ENCODE measurements at regions not wholly inside any gene's neighbourhood (a gene's known extent, or its start where the extent isn't known, plus 50 kb on each side); places are given as distances from the start of the nearest gene placed in this dataset.

DNA sequence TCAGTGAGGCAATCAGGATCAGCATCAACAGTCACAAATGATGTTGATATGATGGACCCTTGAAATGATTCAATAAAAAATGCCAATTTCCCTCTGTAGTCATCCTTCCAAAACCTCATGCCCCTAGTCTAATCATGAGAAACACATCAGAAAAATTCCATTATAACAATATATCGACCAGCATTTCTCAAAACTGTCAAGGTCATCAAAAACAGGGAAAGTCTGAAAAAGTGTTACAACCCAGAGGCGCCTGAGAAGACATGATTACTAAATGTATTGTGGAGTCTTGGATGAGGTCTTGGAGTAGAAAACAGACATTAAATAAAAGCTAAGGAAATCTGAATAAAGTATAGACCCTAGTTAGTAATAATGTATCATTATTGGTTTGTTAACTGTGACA lies 133.8 kb downstream of the SLC35B3 start:
- TF ChIP-seq CTCF (IDR thresholded peaks at IDR 0.05 in 4 of 5, conservative IDR thresholded peaks at IDR 0.05 in 1 of 5) (no peak), POLR2A (IDR thresholded peaks at IDR 0.05) (no peak)
